Putamen (tissue), 1 donor: ENCODE measurements at regions not wholly inside any gene's neighbourhood (a gene's known extent, or its start where the extent isn't known, plus 50 kb on each side); places are given as distances from the start of the nearest gene placed in this dataset.

Source experiments
- DNase-seq: peaks from one replicate; pipeline ENCODE4 v3.0.0-alpha.2; 2016; ENCODE audit warnings: low spot score

DNA sequence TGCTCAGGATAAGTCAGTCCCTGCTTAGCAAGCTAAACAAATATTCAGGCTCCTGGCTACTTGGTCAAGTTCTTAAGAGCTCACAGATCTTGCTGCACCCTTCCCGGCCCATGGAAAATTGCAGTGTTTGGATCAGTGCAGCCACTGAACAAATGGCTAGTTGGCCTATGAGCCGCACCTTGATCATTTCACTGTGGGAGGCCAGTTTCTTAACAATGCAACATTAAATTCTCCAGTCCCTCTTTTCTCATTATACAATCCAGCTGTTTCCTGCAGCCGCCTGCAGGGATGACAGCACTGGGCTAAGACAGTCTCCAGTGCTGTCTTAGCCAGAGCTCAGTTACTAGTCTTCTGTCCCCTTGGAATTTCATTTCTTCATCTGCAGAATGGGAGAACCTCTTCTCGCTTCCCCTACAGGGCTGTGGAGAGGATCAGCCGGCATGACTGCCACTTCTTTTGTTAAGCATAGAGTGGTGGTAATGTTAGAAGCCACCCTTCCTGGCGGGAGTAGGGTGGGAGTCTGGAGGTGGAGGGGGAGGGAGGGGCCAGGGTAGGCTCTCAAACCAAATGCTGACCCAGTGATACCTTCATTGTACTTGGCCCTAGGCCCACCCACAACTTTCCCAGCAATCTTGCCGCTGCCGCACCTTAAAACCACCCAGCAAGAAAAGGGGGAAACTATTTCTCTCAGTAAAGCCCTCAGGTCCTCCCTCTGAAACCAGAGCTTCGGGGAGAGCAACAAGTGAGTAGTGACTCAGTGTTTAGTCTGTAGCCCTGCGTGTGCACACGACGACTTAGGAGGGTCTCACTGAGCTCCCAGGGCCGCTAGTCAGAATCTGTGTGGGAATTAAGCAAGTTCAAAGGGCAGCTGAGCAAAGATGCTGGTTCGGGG, 145.7 kb downstream of the NUAK1 start:
- no peak for DNase-seq

- DNase-seq, result no peak
Measured at GRCh38 chr12:105993766-105994555, 144.8 kb downstream of the NUAK1 start.

DNA sequence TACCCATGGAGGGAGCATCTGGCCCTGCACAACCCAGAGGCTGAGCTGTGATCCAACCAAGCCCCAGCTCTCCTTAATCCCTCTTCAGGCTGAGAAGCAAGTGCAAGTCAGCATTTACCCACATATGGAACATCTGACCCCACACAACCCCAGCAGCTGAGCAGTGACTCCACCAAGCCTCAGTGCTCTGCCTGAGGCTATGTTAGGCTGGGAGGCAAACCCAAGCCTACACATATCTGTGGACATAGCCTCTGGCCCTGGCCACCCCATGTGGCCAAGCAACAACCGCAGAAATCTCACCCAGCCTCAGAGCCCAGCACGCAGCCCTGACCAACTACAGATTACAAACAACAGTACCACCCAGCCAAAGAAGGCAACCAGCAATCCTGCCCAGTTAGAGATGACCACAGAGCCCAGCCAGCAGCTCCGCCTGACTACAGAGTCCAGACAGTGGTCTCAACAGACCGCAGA, 142.8 kb downstream of the NUAK1 start:
- no peak for DNase-seq

DNA sequence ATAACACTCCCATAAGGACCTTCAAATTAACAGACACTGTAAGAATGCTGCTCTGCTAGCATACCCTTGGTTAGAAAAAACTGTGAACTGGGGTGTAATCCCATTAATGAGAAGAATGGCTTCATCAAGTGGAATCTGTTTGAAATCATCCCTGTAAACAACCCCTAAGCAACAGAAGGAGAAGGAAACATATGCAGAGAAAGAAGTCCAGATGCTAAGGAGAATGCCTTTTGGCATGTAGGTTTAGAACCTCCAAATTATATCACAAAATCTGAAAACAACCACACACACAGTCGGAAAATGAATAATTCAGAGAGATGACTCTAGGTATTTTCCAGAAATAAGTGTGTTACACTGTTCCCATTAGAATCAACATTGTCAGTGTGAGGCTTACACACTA, 140.2 kb downstream of the NUAK1 start:
- DNase-seq, result no peak

- no peak for DNase-seq
Measured at GRCh38 chr12:106000382-106001104, 138.2 kb downstream of the NUAK1 start.

GRCh38 chr12:106001105-106001836, 137.5 kb downstream of the NUAK1 start:
- no peak for DNase-seq

DNA sequence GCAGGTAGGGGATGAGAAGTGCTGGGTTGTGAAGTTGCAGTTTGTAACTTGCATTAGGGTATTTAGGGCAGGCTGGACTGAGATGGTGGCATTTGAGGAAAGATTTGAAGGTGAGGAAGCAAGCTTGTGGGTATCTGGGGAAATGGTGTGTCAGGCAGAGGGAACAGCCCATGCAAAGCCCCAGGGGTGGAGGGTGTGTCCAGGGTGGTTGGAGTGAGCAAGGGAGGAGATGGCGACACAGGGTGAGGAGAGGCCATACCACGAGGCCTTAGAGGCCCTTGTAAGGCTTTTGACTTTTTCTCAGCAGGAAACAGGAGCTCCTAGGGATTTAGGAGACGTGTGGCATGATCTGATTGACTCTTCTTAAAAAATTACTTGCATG, 136.9 kb downstream of the NUAK1 start:
- no peak for DNase-seq

DNA sequence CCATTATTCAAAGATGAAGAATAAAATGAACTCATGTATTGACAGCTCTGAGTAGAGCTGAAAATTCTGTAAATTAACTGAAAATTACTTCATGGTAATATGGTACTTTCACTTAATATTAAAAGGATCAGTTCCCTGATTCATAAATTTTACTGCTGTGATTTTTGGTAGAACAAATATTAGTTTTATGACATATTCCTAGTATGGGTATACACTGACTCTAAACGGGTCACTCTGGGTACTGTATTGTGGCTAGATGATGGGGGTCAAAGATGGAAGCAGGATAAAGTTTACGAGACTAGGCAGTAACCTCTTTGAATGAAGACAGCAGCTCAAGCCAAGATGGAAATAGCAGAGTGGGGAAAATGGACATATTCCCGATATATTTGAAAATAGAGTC, 135.5 kb downstream of the NUAK1 start:
- DNase-seq, result no peak

GRCh38 chr12:106004289-106004688, 134.5 kb downstream of the NUAK1 start:
- no peak for DNase-seq

- no peak for DNase-seq
Measured at GRCh38 chr12:106006382-106006781, 132.4 kb downstream of the NUAK1 start.

DNA sequence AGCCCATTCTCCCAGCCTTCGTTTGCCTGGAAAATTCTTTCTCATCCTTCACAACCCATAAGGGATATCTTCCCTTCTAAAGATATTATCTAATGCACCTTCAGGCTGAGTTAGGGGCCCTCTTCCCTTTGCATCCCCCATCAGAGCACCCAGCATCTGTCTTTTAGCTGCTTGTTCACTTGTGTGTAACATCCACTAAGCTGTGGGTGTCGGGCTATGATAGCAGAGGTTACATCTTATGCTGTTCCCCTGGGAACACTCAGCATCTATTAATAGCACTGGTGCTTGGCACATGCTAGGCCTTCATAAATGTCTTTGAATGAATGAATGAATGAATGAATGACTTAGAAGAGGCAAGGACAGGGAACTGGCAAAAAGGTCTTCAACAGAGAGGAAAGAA, 131.8 kb downstream of the NUAK1 start:
- DNase-seq, result no peak

GRCh38 chr12:106010741-106011140, 128.0 kb downstream of the NUAK1 start:
- DNase-seq, result no peak
